SK-N-SH (cell line): ENCODE measurements at regions not wholly inside any gene's neighbourhood (a gene's known extent, or its start where the extent isn't known, plus 50 kb on each side); places are given as distances from the start of the nearest gene placed in this dataset.

Source experiments
- CTCF ChIA-PET: fragments of 300-600, 350-600 bp; formaldehyde crosslinking; extraction: SDS; loops from one replicate; lab custom pipeline; 2021; lab: Yijun Ruan, JAX
- POLR2A ChIA-PET: fragments of 350-600 bp; sonication (Branson Sonifier 250); formaldehyde crosslinking; extraction: SDS; loops from one replicate; lab custom pipeline; 2020; ENCODE audit warnings: antibody characterized with exemption, inconsistent platforms; lab: Yijun Ruan, JAX
- DNase-seq: peaks from one replicate; pipeline ENCODE4 v3.0.0; 2012
- H2AFZ ChIP-seq: fragments of 200-600 bp; sonication (generic); 2 replicates; pipeline ENCODE4 v1.8.1; 2016; ENCODE audit warnings: antibody characterized with exemption, mild to moderate bottlenecking, low read depth
- H3F3A ChIP-seq: fragments of 200-600 bp; sonication (generic); replicated peaks from 2 replicates; pipeline ENCODE3; 2016; ENCODE audit warnings: antibody characterized with exemption, mild to moderate bottlenecking; ENCODE audit not compliant: insufficient read depth
- H3K27ac ChIP-seq, 2 experiments: fragments of 200-500 bp in 1 of 2; fragments of 200-600 bp in 1 of 2; sonication (Bioruptor generic) in 1 of 2; sonication (generic), shearing (Covaris generic) in 1 of 2; 2 replicates each; pipeline versions ENCODE4 v1.5.1 to v1.6.1; 2014 to 2016; ENCODE audit warnings: low read depth in 2 of 2, inconsistent platforms in 1 of 2, low read length in 1 of 2, mild to moderate bottlenecking in 1 of 2, mixed read lengths in 1 of 2
- H3K27me3 ChIP-seq: fragments of 200-600 bp; sonication (generic), shearing (Covaris generic); 2 replicates; pipeline ENCODE4 v1.6.1; 2016; ENCODE audit warnings: mixed run types; ENCODE audit not compliant: insufficient read depth
- H3K36me3 ChIP-seq, 2 experiments: fragments of 200-500 bp in 1 of 2; fragments of 200-600 bp in 1 of 2; sonication (Bioruptor generic) in 1 of 2; sonication (generic) in 1 of 2; replicated peaks in 1 of 2; 2 replicates each; pipeline versions ENCODE3 to v1.5.1; 2014 to 2016; ENCODE audit warnings: low read length in 1 of 2, mild to moderate bottlenecking in 1 of 2; ENCODE audit not compliant: insufficient read depth in 2 of 2, control insufficient read depth in 1 of 2
- H3K4me1 ChIP-seq, 2 experiments: fragments of 200-500 bp in 1 of 2; fragments of 200-600 bp in 1 of 2; sonication (Bioruptor generic) in 1 of 2; sonication (generic), shearing (Covaris generic) in 1 of 2; 2 replicates each; pipeline versions ENCODE4 v1.5.1 to v1.6.1; 2014 to 2016; ENCODE audit warnings: low read depth in 1 of 2, low read length in 1 of 2, mixed run types in 1 of 2; ENCODE audit not compliant: insufficient read depth in 2 of 2, control insufficient read depth in 1 of 2
- H3K4me2 ChIP-seq: fragments of 200-600 bp; sonication (generic), shearing (Covaris generic); 2 replicates; pipeline ENCODE4 v1.6.1; 2017; ENCODE audit warnings: mixed run types
- H3K4me3 ChIP-seq, 2 experiments: fragments of 200-500 bp in 1 of 2; fragments of 200-600 bp in 1 of 2; sonication (Bioruptor generic) in 1 of 2; sonication (generic), shearing (Covaris generic) in 1 of 2; 2 replicates each; pipeline versions ENCODE4 v1.5.1 to v1.8.1; 2014 to 2016; ENCODE audit warnings: low read depth in 2 of 2, inconsistent platforms in 1 of 2, low read length in 1 of 2, mild to moderate bottlenecking in 1 of 2, mixed read lengths in 1 of 2, moderate library complexity in 1 of 2
- H3K79me2 ChIP-seq: fragments of 200-600 bp; sonication (generic); 2 replicates; pipeline ENCODE4 v1.8.1; 2017; ENCODE audit warnings: mild to moderate bottlenecking; ENCODE audit not compliant: insufficient read depth
- H3K9ac ChIP-seq: fragments of 200-600 bp; sonication (generic); 2 replicates; pipeline ENCODE4 v1.6.1; 2017; ENCODE audit warnings: mixed run types
- H3K9me2 ChIP-seq: fragments of 200-600 bp; sonication (generic); 2 replicates; pipeline ENCODE4 v1.6.1; 2017; ENCODE audit warnings: mixed run types
- H3K9me3 ChIP-seq: fragments of 200-600 bp; sonication (generic); 2 replicates; pipeline ENCODE4 v1.6.1; 2017; ENCODE audit warnings: mixed run types, mild to moderate bottlenecking, moderate library complexity
- H4K20me1 ChIP-seq: fragments of 200-600 bp; sonication (generic); 2 replicates; pipeline ENCODE4 v1.6.1; 2017; ENCODE audit warnings: mild to moderate bottlenecking, mixed run types; ENCODE audit not compliant: insufficient read depth
- CHD2 ChIP-seq: fragments of 150-350 bp; IDR thresholded peaks from 2 replicates; pipeline ENCODE4 v1.6.1; 2018; ENCODE audit warnings: low read length; ENCODE audit not compliant: partially characterized antibody
- CTCF ChIP-seq: fragments of 200-600 bp; sonication (generic); IDR thresholded peaks from 2 replicates; pipeline ENCODE4 v1.6.1; 2017; ENCODE audit warnings: antibody characterized with exemption, mild to moderate bottlenecking, moderate library complexity
- ELF1 ChIP-seq: IDR thresholded peaks from 2 replicates; pipeline ENCODE4 v1.4.0; 2012
- EP300 ChIP-seq, 2 experiments: IDR thresholded peaks; 2 replicates each; pipeline versions ENCODE4 v1.4.0 to v1.6.1; 2012; ENCODE audit warnings: borderline replicate concordance in 1 of 2, low read depth in 1 of 2, low read length in 1 of 2
- EZH2phosphoT487 ChIP-seq: fragments of 200-600 bp; sonication (generic); IDR thresholded peaks from 2 replicates; pipeline ENCODE4 v1.6.1; 2017; ENCODE audit warnings: low read depth, mixed run types, mild to moderate bottlenecking, antibody characterized with exemption, moderate library complexity, borderline replicate concordance
- FOSL2 ChIP-seq: IDR thresholded peaks from 2 replicates; pipeline ENCODE4 v1.4.0; 2012; ENCODE audit warnings: low read depth, mild to moderate bottlenecking, moderate library complexity, borderline replicate concordance
- FOXJ3 ChIP-seq: sonication (generic); formaldehyde crosslinking; IDR thresholded peaks from 2 replicates; pipeline ENCODE4 v1.5.1; 2020; ENCODE audit warnings: mild to moderate bottlenecking, missing genetic modification reagents
- GABPA ChIP-seq: IDR thresholded peaks from 2 replicates; pipeline ENCODE4 v1.4.0; 2012; ENCODE audit warnings: low read depth, mild to moderate bottlenecking
- GATA2 ChIP-seq: sonication (generic); formaldehyde crosslinking; IDR thresholded peaks from 2 replicates; pipeline ENCODE4 v1.5.0; 2020; ENCODE audit warnings: mild to moderate bottlenecking, missing genetic modification reagents
- IRF3 ChIP-seq: fragments of 150-350 bp; IDR thresholded peaks from 2 replicates; pipeline ENCODE4 v1.6.1; 2016; ENCODE audit warnings: mild to moderate bottlenecking, low read depth, low read length
- MEF2A ChIP-seq: IDR thresholded peaks from 2 replicates; pipeline ENCODE4 v1.4.0; 2012; ENCODE audit warnings: low read depth, borderline replicate concordance
- MXI1 ChIP-seq: IDR thresholded peaks from 2 replicates; pipeline ENCODE4 v1.6.1; 2012; ENCODE audit warnings: mild to moderate bottlenecking, low read depth, low read length, improper control_type of control experiment
- PBX3 ChIP-seq: IDR thresholded peaks from 2 replicates; pipeline ENCODE4; 2012
- RAD21 ChIP-seq: IDR thresholded peaks from 2 replicates; pipeline ENCODE4 v1.6.1; 2012; ENCODE audit warnings: mild to moderate bottlenecking, low read length
- RFX5 ChIP-seq: IDR thresholded peaks from 2 replicates; pipeline ENCODE4 v1.6.1; 2012; ENCODE audit warnings: mild to moderate bottlenecking, improper control_type of control experiment, low read length
- SIN3A ChIP-seq: IDR thresholded peaks from 2 replicates; pipeline ENCODE4 v1.6.1; 2012; ENCODE audit warnings: low read depth, mild to moderate bottlenecking, low read length, moderate library complexity, borderline replicate concordance
- TAF1 ChIP-seq: IDR thresholded peaks from 2 replicates; pipeline ENCODE4 v1.6.1; 2012; ENCODE audit warnings: low read depth, mild to moderate bottlenecking, low read length, moderate library complexity, borderline replicate concordance
- TCF12 ChIP-seq: IDR thresholded peaks from 2 replicates; pipeline ENCODE4 v1.4.0; 2012
- USF1 ChIP-seq: IDR thresholded peaks from 2 replicates; pipeline ENCODE4 v1.4.0; 2012; ENCODE audit warnings: low read depth, borderline replicate concordance
- USF2 ChIP-seq: fragments of 150-350 bp; IDR thresholded peaks from 2 replicates; pipeline ENCODE4 v1.6.1; 2017; ENCODE audit warnings: antibody characterized with exemption, low read length, low read depth, borderline replicate concordance
- ZBTB33 ChIP-seq: IDR thresholded peaks from 2 replicates; pipeline ENCODE4 v1.4.0; 2012; ENCODE audit warnings: low read depth, borderline replicate concordance
- WGBS: methylation state at CpG from one replicate; pipeline ENCODE4 v1.1.6; 2017; ENCODE audit warnings: low lambda C conversion rate; 5-methylcytosine and 5-hydroxymethylcytosine counted together

GRCh38 chr9:18260521-18260920 lies 213.4 kb upstream of the ADAMTSL1 start (continued):
- TF ChIP-seq MEF2A (peak; percentile 77; the same call in 1 of the 2 replicates), ZBTB33 (peak; percentile 93), FOSL2 (peak; percentile 67), USF2 (no peak), GATA2 (CRISPR knock-in tag) (no peak)
- TF ChIP-seq, all 33 proteins: peak for 18

- Histone ChIP-seq H3K9me2 (no peaks in the 10 kb centered on the region), H3K27me3 (no peaks in the 10 kb centered on the region), H3K9me3 (no peaks in the 10 kb centered on the region), H3F3A (peaks cover 3% of the 10 kb centered on the region), H3K4me1 (no peaks in the 10 kb centered on the region; a peak in 3 of 4 replicates), H3K4me2 (peak overlapping the region; percentile 20; the same call in 1 of the 2 replicates), H3K79me2 (no peaks in the 10 kb centered on the region), H2AFZ (no peak overlapping the region), H3K4me3 (no peak overlapping the region), H4K20me1 (no peaks in the 10 kb centered on the region), H3K27ac (peak overlapping the region; percentile 36 to 48; a peak in 2 of 4 replicates), H3K9ac (no peak overlapping the region), H3K36me3 (no peaks in the 10 kb centered on the region)
- no peak for DNase-seq
- ChIA-PET CTCF (interaction anchor here (1.4 kb wide), 1 partner anchor 767 kb away, joined by 4 read pairs; no protein-coding TSS in a partner anchor), POLR2A (no interaction called here)
- TF ChIP-seq TAF1 (no peak), RFX5 (no peak), GATA2 (CRISPR knock-in tag) (no peak), PBX3 (no peak), MXI1 (no peak), USF1 (no peak), SIN3A (no peak), ZBTB33 (no peak), ELF1 (no peak), CTCF (no peak), IRF3 (no peak), EP300 (IDR thresholded peaks at IDR 0.05; ENCODE audit: borderline replicate concordance in 1 of 2, low read depth in 1 of 2, low read length in 1 of 2) (no peak), MEF2A (no peak), TCF12 (no peak), GABPA (no peak), RAD21 (no peak), EZH2phosphoT487 (no peak), FOXJ3 (CRISPR knock-in tag) (no peak), CHD2 (no peak), FOSL2 (no peak)
- WGBS, result 43% methylated on average over 2 of the region's 2 CpGs
These were observed 212.8 kb upstream of the ADAMTSL1 start for GRCh38 chr9:18261181-18261580.
